H1 (cell line): ENCODE measurements at regions not wholly inside any gene's neighbourhood (a gene's known extent, or its start where the extent isn't known, plus 50 kb on each side); places are given as distances from the start of the nearest gene placed in this dataset.

ENCODE experiments used
- CEBPB ChIP-seq: IDR thresholded peaks from 2 replicates; pipeline ENCODE4 v1.6.1; 2012; ENCODE audit warnings: low read depth, low read length
- EGR1 ChIP-seq: IDR thresholded peaks from 2 replicates; pipeline ENCODE4 v1.6.1; 2011; ENCODE audit warnings: low read depth, low read length, borderline replicate concordance

DNA sequence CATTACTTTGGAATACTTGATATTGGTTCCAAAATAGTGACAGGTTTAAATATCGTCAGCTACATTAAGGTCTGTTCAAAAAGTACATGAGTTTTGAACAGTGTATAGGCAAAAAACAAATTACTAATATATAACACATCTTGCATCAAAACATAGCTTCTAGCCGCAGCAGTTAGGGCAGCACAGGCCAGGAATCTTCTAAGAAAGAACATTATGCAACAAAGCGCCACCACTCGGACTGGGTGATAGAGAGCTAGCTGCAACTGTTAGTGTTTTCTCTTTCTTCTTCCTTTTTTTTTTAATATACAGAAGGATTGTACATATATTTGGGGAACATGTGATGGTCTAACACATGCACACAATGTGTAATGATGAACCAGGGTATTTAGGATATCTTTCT is 504.5 kb downstream of the NR2F1-AS1 start (continued):
- no peak for TF ChIP-seq EGR1
- no peak for TF ChIP-seq CEBPB
